SK-N-SH (cell line): ENCODE measurements at regions not wholly inside any gene's neighbourhood (a gene's known extent, or its start where the extent isn't known, plus 50 kb on each side); places are given as distances from the start of the nearest gene placed in this dataset.

Experiments used
- CTCF ChIA-PET: fragments of 300-600, 350-600 bp; formaldehyde crosslinking; extraction: SDS; loops from one replicate; lab custom pipeline; 2021; lab: Yijun Ruan, JAX
- POLR2A ChIA-PET: fragments of 350-600 bp; sonication (Branson Sonifier 250); formaldehyde crosslinking; extraction: SDS; loops from one replicate; lab custom pipeline; 2020; ENCODE audit warnings: antibody characterized with exemption, inconsistent platforms; lab: Yijun Ruan, JAX
- DNase-seq: peaks from one replicate; pipeline ENCODE4 v3.0.0; 2012
- H2AFZ ChIP-seq: fragments of 200-600 bp; sonication (generic); 2 replicates; pipeline ENCODE4 v1.8.1; 2016; ENCODE audit warnings: antibody characterized with exemption, mild to moderate bottlenecking, low read depth
- H3F3A ChIP-seq: fragments of 200-600 bp; sonication (generic); replicated peaks from 2 replicates; pipeline ENCODE3; 2016; ENCODE audit warnings: antibody characterized with exemption, mild to moderate bottlenecking; ENCODE audit not compliant: insufficient read depth
- H3K27ac ChIP-seq, 2 experiments: fragments of 200-500 bp in 1 of 2; fragments of 200-600 bp in 1 of 2; sonication (Bioruptor generic) in 1 of 2; sonication (generic), shearing (Covaris generic) in 1 of 2; 2 replicates each; pipeline versions ENCODE4 v1.5.1 to v1.6.1; 2014 to 2016; ENCODE audit warnings: low read depth in 2 of 2, inconsistent platforms in 1 of 2, low read length in 1 of 2, mild to moderate bottlenecking in 1 of 2, mixed read lengths in 1 of 2
- H3K27me3 ChIP-seq: fragments of 200-600 bp; sonication (generic), shearing (Covaris generic); 2 replicates; pipeline ENCODE4 v1.6.1; 2016; ENCODE audit warnings: mixed run types; ENCODE audit not compliant: insufficient read depth
- H3K36me3 ChIP-seq, 2 experiments: fragments of 200-500 bp in 1 of 2; fragments of 200-600 bp in 1 of 2; sonication (Bioruptor generic) in 1 of 2; sonication (generic) in 1 of 2; replicated peaks in 1 of 2; 2 replicates each; pipeline versions ENCODE3 to v1.5.1; 2014 to 2016; ENCODE audit warnings: low read length in 1 of 2, mild to moderate bottlenecking in 1 of 2; ENCODE audit not compliant: insufficient read depth in 2 of 2, control insufficient read depth in 1 of 2
- H3K4me1 ChIP-seq, 2 experiments: fragments of 200-500 bp in 1 of 2; fragments of 200-600 bp in 1 of 2; sonication (Bioruptor generic) in 1 of 2; sonication (generic), shearing (Covaris generic) in 1 of 2; 2 replicates each; pipeline versions ENCODE4 v1.5.1 to v1.6.1; 2014 to 2016; ENCODE audit warnings: low read depth in 1 of 2, low read length in 1 of 2, mixed run types in 1 of 2; ENCODE audit not compliant: insufficient read depth in 2 of 2, control insufficient read depth in 1 of 2
- H3K4me2 ChIP-seq: fragments of 200-600 bp; sonication (generic), shearing (Covaris generic); 2 replicates; pipeline ENCODE4 v1.6.1; 2017; ENCODE audit warnings: mixed run types
- H3K4me3 ChIP-seq, 2 experiments: fragments of 200-500 bp in 1 of 2; fragments of 200-600 bp in 1 of 2; sonication (Bioruptor generic) in 1 of 2; sonication (generic), shearing (Covaris generic) in 1 of 2; 2 replicates each; pipeline versions ENCODE4 v1.5.1 to v1.8.1; 2014 to 2016; ENCODE audit warnings: low read depth in 2 of 2, inconsistent platforms in 1 of 2, low read length in 1 of 2, mild to moderate bottlenecking in 1 of 2, mixed read lengths in 1 of 2, moderate library complexity in 1 of 2
- H3K79me2 ChIP-seq: fragments of 200-600 bp; sonication (generic); 2 replicates; pipeline ENCODE4 v1.8.1; 2017; ENCODE audit warnings: mild to moderate bottlenecking; ENCODE audit not compliant: insufficient read depth
- H3K9ac ChIP-seq: fragments of 200-600 bp; sonication (generic); 2 replicates; pipeline ENCODE4 v1.6.1; 2017; ENCODE audit warnings: mixed run types
- H3K9me2 ChIP-seq: fragments of 200-600 bp; sonication (generic); 2 replicates; pipeline ENCODE4 v1.6.1; 2017; ENCODE audit warnings: mixed run types
- H3K9me3 ChIP-seq: fragments of 200-600 bp; sonication (generic); 2 replicates; pipeline ENCODE4 v1.6.1; 2017; ENCODE audit warnings: mixed run types, mild to moderate bottlenecking, moderate library complexity
- H4K20me1 ChIP-seq: fragments of 200-600 bp; sonication (generic); 2 replicates; pipeline ENCODE4 v1.6.1; 2017; ENCODE audit warnings: mild to moderate bottlenecking, mixed run types; ENCODE audit not compliant: insufficient read depth
- CHD2 ChIP-seq: fragments of 150-350 bp; IDR thresholded peaks from 2 replicates; pipeline ENCODE4 v1.6.1; 2018; ENCODE audit warnings: low read length; ENCODE audit not compliant: partially characterized antibody
- EZH2phosphoT487 ChIP-seq: fragments of 200-600 bp; sonication (generic); IDR thresholded peaks from 2 replicates; pipeline ENCODE4 v1.6.1; 2017; ENCODE audit warnings: low read depth, mixed run types, mild to moderate bottlenecking, antibody characterized with exemption, moderate library complexity, borderline replicate concordance
- FOSL2 ChIP-seq: IDR thresholded peaks from 2 replicates; pipeline ENCODE4 v1.4.0; 2012; ENCODE audit warnings: low read depth, mild to moderate bottlenecking, moderate library complexity, borderline replicate concordance
- FOXJ3 ChIP-seq: sonication (generic); formaldehyde crosslinking; IDR thresholded peaks from 2 replicates; pipeline ENCODE4 v1.5.1; 2020; ENCODE audit warnings: mild to moderate bottlenecking, missing genetic modification reagents
- FOXM1 ChIP-seq: IDR thresholded peaks from 2 replicates; pipeline ENCODE4 v1.4.0; 2012; ENCODE audit warnings: low read depth, mild to moderate bottlenecking
- GABPA ChIP-seq: IDR thresholded peaks from 2 replicates; pipeline ENCODE4 v1.4.0; 2012; ENCODE audit warnings: low read depth, mild to moderate bottlenecking
- GATA2 ChIP-seq: sonication (generic); formaldehyde crosslinking; IDR thresholded peaks from 2 replicates; pipeline ENCODE4 v1.5.0; 2020; ENCODE audit warnings: mild to moderate bottlenecking, missing genetic modification reagents
- JUND ChIP-seq: IDR thresholded peaks from 2 replicates; pipeline ENCODE4 v1.4.0; 2012
- MXI1 ChIP-seq: IDR thresholded peaks from 2 replicates; pipeline ENCODE4 v1.6.1; 2012; ENCODE audit warnings: mild to moderate bottlenecking, low read depth, low read length, improper control_type of control experiment
- NFIC ChIP-seq: IDR thresholded peaks from 2 replicates; pipeline ENCODE4 v1.4.0; 2012; ENCODE audit warnings: borderline replicate concordance
- NRF1 ChIP-seq: IDR thresholded peaks from 2 replicates; pipeline ENCODE4 v1.6.1; 2012; ENCODE audit warnings: low read depth, mild to moderate bottlenecking, low read length
- RAD21 ChIP-seq: IDR thresholded peaks from 2 replicates; pipeline ENCODE4 v1.6.1; 2012; ENCODE audit warnings: mild to moderate bottlenecking, low read length
- RCOR1 ChIP-seq: fragments of 150-350 bp; IDR thresholded peaks from 2 replicates; pipeline ENCODE4 v1.6.1; 2017; ENCODE audit warnings: antibody characterized with exemption, low read length
- RFX5 ChIP-seq: IDR thresholded peaks from 2 replicates; pipeline ENCODE4 v1.6.1; 2012; ENCODE audit warnings: mild to moderate bottlenecking, improper control_type of control experiment, low read length
- RXRA ChIP-seq: IDR thresholded peaks from 2 replicates; pipeline ENCODE4 v1.4.0; 2012; ENCODE audit warnings: low read depth, mild to moderate bottlenecking, borderline replicate concordance
- SMC3 ChIP-seq: IDR thresholded peaks from 2 replicates; pipeline ENCODE4 v1.6.1; 2012; ENCODE audit warnings: low read depth, low read length, improper control_type of control experiment
- TCF12 ChIP-seq: IDR thresholded peaks from 2 replicates; pipeline ENCODE4 v1.4.0; 2012
- TEAD4 ChIP-seq: IDR thresholded peaks from 2 replicates; pipeline ENCODE4 v1.4.0; 2012; ENCODE audit warnings: mild to moderate bottlenecking, borderline replicate concordance; ENCODE audit not compliant: insufficient read depth
- WGBS: methylation state at CpG from one replicate; pipeline ENCODE4 v1.1.6; 2017; ENCODE audit warnings: low lambda C conversion rate; 5-methylcytosine and 5-hydroxymethylcytosine counted together
- TF ChIP-seq, protein P1 (sequence below): fragments of 200-600 bp; sonication (generic); IDR thresholded peaks from 2 replicates; pipeline ENCODE4 v1.6.1; 2017; ENCODE audit warnings: antibody characterized with exemption, mild to moderate bottlenecking, moderate library complexity
- TF ChIP-seq, protein P2 (sequence below): IDR thresholded peaks from 2 replicates; pipeline ENCODE4 v1.4.0; 2012; ENCODE audit warnings: low read depth, borderline replicate concordance
- TF ChIP-seq, protein P3 (sequence below): IDR thresholded peaks from 2 replicates; pipeline ENCODE4; 2012
- TF ChIP-seq, protein P4 (sequence below): IDR thresholded peaks from 2 replicates; pipeline ENCODE4 v1.4.0; 2012; ENCODE audit warnings: low read depth, borderline replicate concordance
- TF ChIP-seq, protein P5 (sequence below): IDR thresholded peaks from 2 replicates; pipeline ENCODE4 v1.4.0; 2012; ENCODE audit warnings: low read depth

DNA sequence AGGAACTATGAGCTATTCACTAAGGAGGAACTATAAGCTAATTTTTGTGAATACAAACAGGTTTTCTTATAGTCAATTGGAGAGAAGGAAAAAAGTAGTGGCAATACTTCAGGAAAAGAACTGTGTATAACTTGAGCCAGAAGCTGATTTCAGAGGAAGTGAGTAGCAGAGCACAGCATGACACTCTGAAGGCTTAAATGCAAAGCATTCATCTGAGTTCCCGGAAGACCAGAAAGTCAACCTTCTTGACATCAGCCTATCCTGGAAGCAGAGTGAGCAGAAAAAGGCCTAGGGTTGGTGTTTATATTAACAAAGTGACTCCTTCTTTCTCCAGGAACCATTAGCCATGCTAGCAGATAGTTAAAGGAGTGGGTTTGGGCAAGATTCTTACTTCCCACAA is 545.2 kb downstream of the MRPL39 start:
- POLR2A ChIA-PET, result no interaction called here
- CTCF ChIA-PET, result interaction anchor here (0.7 kb wide), 1 partner anchor 138 kb away, joined by 3 read pairs; no protein-coding TSS in a partner anchor

DNA sequence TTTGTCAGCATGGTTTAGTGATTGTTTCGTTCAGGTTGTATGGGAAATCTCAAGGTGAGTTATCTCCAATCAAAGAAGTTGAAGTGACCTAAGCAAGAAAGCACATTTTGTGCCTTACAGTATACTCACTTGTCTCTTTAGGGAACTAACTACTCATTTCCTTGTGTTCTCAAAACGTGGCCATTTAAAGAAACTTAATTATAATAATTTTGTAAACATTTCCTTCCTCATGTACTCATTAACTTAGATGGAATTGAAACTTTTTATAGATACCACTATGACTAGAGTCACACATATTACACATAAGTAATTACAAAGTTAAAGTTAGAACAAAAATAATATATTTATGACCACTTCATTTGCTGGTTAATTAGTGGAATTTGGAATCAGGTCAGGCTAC is 552.6 kb downstream of the MRPL39 start:
- POLR2A ChIA-PET, result no interaction called here
- TF ChIP-seq TCF12, result no peak
- TF ChIP-seq RXRA, result no peak
- no peak for TF ChIP-seq SMC3
- no peak for TF ChIP-seq CHD2
- TF ChIP-seq RAD21, result no peak
- TF ChIP-seq, protein P1, sequence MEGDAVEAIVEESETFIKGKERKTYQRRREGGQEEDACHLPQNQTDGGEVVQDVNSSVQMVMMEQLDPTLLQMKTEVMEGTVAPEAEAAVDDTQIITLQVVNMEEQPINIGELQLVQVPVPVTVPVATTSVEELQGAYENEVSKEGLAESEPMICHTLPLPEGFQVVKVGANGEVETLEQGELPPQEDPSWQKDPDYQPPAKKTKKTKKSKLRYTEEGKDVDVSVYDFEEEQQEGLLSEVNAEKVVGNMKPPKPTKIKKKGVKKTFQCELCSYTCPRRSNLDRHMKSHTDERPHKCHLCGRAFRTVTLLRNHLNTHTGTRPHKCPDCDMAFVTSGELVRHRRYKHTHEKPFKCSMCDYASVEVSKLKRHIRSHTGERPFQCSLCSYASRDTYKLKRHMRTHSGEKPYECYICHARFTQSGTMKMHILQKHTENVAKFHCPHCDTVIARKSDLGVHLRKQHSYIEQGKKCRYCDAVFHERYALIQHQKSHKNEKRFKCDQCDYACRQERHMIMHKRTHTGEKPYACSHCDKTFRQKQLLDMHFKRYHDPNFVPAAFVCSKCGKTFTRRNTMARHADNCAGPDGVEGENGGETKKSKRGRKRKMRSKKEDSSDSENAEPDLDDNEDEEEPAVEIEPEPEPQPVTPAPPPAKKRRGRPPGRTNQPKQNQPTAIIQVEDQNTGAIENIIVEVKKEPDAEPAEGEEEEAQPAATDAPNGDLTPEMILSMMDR, result no peak
- no peak for TF ChIP-seq GABPA
- no peak for TF ChIP-seq JUND
- TF ChIP-seq NFIC, result no peak
- no peak for TF ChIP-seq MXI1
- no peak for TF ChIP-seq NRF1
- TF ChIP-seq FOXJ3 (CRISPR knock-in tag), result no peak
- no peak for TF ChIP-seq FOXM1
- TF ChIP-seq, protein P2, sequence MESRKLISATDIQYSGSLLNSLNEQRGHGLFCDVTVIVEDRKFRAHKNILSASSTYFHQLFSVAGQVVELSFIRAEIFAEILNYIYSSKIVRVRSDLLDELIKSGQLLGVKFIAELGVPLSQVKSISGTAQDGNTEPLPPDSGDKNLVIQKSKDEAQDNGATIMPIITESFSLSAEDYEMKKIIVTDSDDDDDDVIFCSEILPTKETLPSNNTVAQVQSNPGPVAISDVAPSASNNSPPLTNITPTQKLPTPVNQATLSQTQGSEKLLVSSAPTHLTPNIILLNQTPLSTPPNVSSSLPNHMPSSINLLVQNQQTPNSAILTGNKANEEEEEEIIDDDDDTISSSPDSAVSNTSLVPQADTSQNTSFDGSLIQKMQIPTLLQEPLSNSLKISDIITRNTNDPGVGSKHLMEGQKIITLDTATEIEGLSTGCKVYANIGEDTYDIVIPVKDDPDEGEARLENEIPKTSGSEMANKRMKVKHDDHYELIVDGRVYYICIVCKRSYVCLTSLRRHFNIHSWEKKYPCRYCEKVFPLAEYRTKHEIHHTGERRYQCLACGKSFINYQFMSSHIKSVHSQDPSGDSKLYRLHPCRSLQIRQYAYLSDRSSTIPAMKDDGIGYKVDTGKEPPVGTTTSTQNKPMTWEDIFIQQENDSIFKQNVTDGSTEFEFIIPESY, result no peak
- no peak for TF ChIP-seq RCOR1
- no peak for TF ChIP-seq TEAD4
- TF ChIP-seq, protein P3, sequence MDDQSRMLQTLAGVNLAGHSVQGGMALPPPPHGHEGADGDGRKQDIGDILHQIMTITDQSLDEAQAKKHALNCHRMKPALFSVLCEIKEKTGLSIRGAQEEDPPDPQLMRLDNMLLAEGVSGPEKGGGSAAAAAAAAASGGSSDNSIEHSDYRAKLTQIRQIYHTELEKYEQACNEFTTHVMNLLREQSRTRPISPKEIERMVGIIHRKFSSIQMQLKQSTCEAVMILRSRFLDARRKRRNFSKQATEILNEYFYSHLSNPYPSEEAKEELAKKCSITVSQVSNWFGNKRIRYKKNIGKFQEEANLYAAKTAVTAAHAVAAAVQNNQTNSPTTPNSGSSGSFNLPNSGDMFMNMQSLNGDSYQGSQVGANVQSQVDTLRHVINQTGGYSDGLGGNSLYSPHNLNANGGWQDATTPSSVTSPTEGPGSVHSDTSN, result no peak
- TF ChIP-seq GATA2 (CRISPR knock-in tag), result no peak
- TF ChIP-seq, protein P4, sequence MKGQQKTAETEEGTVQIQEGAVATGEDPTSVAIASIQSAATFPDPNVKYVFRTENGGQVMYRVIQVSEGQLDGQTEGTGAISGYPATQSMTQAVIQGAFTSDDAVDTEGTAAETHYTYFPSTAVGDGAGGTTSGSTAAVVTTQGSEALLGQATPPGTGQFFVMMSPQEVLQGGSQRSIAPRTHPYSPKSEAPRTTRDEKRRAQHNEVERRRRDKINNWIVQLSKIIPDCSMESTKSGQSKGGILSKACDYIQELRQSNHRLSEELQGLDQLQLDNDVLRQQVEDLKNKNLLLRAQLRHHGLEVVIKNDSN, result no peak
- TF ChIP-seq, all 33 proteins: peak for 0
- Histone ChIP-seq H3K9ac (no peak overlapping the region), H3K4me3 (no peak overlapping the region), H2AFZ (no peak overlapping the region), H3K27me3 (no peaks in the 10 kb centered on the region), H3K79me2 (no peaks in the 10 kb centered on the region), H3K36me3 (no peaks in the 10 kb centered on the region), H3F3A (no peaks in the 10 kb centered on the region), H3K9me2 (no peaks in the 10 kb centered on the region), H4K20me1 (no peaks in the 10 kb centered on the region), H3K27ac (no peak overlapping the region), H3K4me2 (no peak overlapping the region), H3K4me1 (no peaks in the 10 kb centered on the region), H3K9me3 (no peaks in the 10 kb centered on the region)
- CTCF ChIA-PET, result no interaction called here
- WGBS, result 52% methylated on average over 2 of the region's 2 CpGs
- no peak for DNase-seq

More for the DNA sequence above, 545.2 kb downstream of the MRPL39 start:
- Histone ChIP-seq H3K4me3 (no peak overlapping the region), H3K9me3 (no peaks in the 10 kb centered on the region), H3K4me1 (no peaks in the 10 kb centered on the region), H3F3A (no peaks in the 10 kb centered on the region), H3K9me2 (no peaks in the 10 kb centered on the region), H3K9ac (no peak overlapping the region), H3K4me2 (no peak overlapping the region), H2AFZ (peak overlapping the region; percentile 40; the same call in 1 of the 2 replicates), H3K36me3 (no peaks in the 10 kb centered on the region), H3K79me2 (no peaks in the 10 kb centered on the region), H3K27me3 (no peaks in the 10 kb centered on the region), H3K27ac (peak overlapping the region in 1 of 2 experiments; percentile 8; a peak in 1 of 4 replicates), H4K20me1 (no peaks in the 10 kb centered on the region)
- DNase-seq, result no peak
- WGBS, result 75% methylated on average over 1 of the region's 1 CpG
- TF ChIP-seq SMC3, result no peak
- no peak for TF ChIP-seq GABPA
- no peak for TF ChIP-seq EZH2phosphoT487
- no peak for TF ChIP-seq NRF1
- no peak for TF ChIP-seq FOSL2
- TF ChIP-seq, protein P5, sequence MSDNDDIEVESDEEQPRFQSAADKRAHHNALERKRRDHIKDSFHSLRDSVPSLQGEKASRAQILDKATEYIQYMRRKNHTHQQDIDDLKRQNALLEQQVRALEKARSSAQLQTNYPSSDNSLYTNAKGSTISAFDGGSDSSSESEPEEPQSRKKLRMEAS, result no peak
- TF ChIP-seq RFX5, result no peak
- no peak for TF ChIP-seq CHD2
